Stimulated activated naive CD8-positive, alpha-beta T cell treated with anti-CD3 and anti-CD28 coated beads, Interleukin-15, Interleukin-2, amounts not matched to agents 100 U/mL and 50 U/mL, for 24 hours (primary cell): ENCODE measurements at regions not wholly inside any gene's neighbourhood (a gene's known extent, or its start where the extent isn't known, plus 50 kb on each side); places are given as distances from the start of the nearest gene placed in this dataset.
"Not testable (repeated sequence)": the region's sequence is repeated elsewhere in the genome, so short reads cannot be mapped to it uniquely, and the experiment has no call there.

Source experiments
- ATAC-seq: fragments of 150-1000 bp; cut with Tn5 transposase; one replicate; pipeline ENCODE4 v1.10.0; 2021
- DNase-seq: peaks from one replicate; pipeline ENCODE4 v3.0.0; 2021

DNA sequence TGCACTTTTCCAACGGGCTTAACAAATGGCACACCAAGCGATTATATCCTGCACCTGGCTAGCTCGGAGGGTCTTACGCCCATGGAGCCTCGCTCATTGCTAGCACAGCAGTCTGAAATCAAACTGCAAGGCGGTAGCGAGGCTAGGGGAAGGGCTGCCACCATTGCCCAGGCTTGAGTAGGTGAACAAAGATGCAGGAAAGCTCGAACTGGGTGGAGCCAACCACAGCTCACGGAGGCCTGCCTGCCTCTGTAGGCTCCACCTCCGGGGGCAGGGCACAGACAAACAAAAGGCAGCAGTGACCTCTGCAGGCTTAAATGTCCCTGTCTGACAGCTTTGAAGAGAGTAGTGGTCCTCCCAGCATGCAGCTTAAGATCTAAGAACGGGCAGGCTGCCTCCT is 365.4 kb downstream of the MMUT start:
- not testable (repeated sequence) for ATAC-seq, DNase-seq

GRCh38 chr6:49097116-49097515 is 365.9 kb downstream of the MMUT start:
- ATAC-seq: no peak
- DNase-seq: no peak

- no peak for DNase-seq
These were observed 374.4 kb downstream of the MMUT start for GRCh38 chr6:49088631-49089030.

DNA sequence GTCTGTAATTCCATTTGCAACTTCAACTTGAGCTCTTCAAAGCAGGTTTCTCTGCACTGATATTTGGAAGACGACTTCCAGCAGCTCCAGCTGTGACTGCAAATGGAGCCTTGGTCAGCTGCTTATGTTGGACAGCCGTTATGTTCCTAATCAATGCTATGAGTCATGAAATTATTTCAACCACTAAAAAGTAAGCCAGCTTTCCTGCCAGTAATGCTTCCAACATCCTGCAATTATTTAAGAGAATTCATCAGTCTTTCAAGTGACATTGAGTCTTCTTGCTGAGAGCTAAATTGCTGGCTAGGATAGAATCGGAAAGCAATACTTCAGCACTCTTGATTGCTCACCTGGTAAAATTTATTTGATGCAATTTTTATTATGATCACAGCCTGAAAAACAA is 375.7 kb downstream of the MMUT start:
- ATAC-seq: no peak
- no peak for DNase-seq

More at GRCh38 chr6:49088631-49089030, 374.4 kb downstream of the MMUT start:
- no peak for ATAC-seq

DNA sequence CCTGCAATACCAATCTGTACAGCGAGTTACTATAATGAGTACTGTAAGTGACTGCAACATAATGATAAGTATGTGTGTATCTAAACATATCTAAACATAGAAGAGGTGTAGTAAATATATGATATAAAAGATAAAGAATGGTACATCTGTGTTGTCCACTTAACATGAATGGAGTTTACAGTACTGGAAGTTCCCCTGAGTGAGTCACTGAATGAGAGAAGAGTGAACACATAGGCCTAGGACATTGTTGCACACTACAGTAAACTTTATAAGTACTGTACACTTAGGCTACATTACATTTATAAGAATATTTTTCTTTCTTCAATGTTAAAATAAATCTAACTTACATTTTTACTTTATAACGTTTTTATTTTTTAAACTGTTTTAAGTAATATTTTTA is 380.4 kb downstream of the MMUT start:
- ATAC-seq: no peak

GRCh38 chr6:49072885-49073620 is 390.0 kb downstream of the MMUT start:
- no peak for DNase-seq
- no peak for ATAC-seq

More for the DNA sequence above, 380.4 kb downstream of the MMUT start:
- no peak for DNase-seq

DNA sequence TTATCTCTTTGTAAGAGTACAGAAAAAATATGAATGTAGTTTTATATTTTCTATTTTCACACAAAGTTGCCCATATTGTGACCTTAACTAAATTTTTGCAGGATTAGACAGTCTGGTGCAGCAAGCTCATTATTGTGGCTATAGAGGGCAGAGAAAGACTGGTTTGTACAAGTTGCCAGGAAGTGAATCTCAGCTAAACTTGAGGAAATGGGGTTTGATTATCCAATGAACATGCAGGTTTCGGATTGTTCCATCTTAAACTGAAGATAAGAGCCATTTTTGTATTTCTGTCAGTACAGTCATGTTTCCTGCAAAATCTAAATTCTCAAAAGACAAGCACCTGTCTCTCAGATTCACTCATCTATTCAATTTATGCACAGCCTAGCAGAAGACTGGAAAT is 390.9 kb downstream of the MMUT start:
- ATAC-seq: no peak
- no peak for DNase-seq

- no peak for DNase-seq
- ATAC-seq: no peak
These were observed 392.6 kb downstream of the MMUT start for GRCh38 chr6:49070411-49070810.

DNA sequence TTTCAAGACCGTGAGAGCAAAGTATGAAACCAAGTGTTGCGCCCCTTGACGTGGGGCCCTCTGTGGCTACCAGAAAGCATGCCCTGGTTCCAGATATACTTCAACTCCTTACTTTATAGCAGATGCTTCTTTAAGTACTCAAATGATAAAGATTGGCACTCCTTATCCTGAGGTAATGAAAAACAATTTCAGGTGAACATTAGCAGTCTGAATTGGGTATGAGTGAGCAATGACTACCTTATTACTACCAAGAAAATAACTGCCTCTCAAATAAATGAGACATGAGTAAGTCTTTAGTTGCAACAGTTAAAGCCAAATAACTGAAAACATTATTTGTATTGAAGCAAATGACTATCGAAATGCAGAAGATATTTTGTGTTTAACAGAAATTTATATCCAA is 408.7 kb downstream of the MMUT start:
- no peak for ATAC-seq
- DNase-seq: no peak

DNA sequence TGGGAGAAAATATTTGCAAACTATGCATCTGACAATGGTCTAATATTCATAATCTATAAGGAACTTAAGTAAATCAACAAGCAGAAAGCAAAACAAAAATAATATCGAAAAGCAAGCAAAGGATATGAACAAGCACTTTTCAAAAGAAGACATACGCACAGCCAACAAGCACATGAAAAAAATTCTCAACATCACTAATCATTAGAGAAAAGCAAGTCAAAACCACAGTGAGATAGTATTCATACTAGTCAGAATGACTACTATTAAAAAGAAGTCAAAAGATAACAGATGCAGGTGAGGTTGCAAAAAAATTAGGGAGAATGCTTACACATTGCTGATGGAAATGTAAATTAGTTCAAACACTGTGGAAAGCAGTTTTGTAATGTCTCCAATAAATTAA is 410.2 kb downstream of the MMUT start:
- ATAC-seq (no peak), DNase-seq (no peak)

- DNase-seq: no peak
- no peak for ATAC-seq
These were observed 411.8 kb downstream of the MMUT start for GRCh38 chr6:49051281-49051680.

DNA sequence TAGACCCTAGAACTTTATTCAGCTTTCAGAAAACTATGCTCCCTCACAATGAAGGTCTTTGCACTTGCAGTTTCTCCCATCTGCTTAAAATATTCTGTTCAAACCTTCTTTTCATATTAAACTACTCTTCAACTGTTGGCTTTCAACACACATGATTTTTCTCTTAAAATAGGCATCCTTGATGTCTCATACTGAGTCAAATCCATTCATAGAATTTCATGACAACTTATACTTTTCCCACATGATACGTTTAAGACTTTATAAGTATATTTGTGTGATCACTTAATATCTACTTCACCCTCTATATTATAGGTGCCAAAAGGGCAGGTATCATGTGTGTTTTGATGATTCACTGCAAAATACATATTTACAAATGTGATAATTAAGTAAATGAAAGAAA is 412.5 kb downstream of the MMUT start:
- ATAC-seq (no peak), DNase-seq (no peak)

GRCh38 chr6:49038294-49038822 is 424.7 kb downstream of the MMUT start:
- ATAC-seq (no peak), DNase-seq (no peak)

DNA sequence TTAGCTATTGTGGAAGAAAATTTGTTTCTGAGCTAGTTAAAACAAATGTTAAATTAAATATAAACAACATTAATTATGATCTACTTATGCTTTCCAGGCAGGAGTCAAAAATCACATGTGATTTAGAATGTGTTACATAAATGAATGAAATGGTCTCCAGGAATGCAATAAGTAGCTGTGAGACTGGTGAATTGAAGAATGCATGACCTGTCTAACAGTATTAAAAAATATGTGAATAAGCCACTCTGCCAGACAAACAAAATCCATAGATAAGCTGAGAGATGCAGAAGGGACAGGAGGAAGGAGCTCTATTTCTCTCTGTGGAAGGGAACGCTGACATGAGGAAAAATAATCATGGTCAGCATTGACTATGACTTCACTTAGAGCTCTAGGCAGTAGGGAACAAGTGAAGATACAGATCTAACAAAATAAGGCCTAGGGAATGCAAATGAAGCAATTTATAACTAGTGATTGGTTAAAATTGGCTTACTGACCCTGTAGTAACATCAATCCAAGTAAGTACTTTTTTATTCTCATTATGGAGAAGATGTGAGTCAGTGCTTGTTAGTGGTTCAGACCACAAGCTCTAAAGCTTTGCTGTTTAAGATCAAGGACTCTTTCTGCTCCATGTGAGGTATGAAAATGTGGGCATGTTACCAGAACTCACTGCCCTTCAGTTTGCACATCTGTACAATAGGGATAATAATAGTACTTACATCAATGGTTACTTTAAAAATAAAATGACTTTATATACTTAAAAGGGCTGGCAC is 432.6 kb downstream of the MMUT start:
- no peak for ATAC-seq
- no peak for DNase-seq

- ATAC-seq: no peak
- DNase-seq: no peak
These were observed 435.4 kb downstream of the MMUT start for GRCh38 chr6:49027644-49028043.

DNA sequence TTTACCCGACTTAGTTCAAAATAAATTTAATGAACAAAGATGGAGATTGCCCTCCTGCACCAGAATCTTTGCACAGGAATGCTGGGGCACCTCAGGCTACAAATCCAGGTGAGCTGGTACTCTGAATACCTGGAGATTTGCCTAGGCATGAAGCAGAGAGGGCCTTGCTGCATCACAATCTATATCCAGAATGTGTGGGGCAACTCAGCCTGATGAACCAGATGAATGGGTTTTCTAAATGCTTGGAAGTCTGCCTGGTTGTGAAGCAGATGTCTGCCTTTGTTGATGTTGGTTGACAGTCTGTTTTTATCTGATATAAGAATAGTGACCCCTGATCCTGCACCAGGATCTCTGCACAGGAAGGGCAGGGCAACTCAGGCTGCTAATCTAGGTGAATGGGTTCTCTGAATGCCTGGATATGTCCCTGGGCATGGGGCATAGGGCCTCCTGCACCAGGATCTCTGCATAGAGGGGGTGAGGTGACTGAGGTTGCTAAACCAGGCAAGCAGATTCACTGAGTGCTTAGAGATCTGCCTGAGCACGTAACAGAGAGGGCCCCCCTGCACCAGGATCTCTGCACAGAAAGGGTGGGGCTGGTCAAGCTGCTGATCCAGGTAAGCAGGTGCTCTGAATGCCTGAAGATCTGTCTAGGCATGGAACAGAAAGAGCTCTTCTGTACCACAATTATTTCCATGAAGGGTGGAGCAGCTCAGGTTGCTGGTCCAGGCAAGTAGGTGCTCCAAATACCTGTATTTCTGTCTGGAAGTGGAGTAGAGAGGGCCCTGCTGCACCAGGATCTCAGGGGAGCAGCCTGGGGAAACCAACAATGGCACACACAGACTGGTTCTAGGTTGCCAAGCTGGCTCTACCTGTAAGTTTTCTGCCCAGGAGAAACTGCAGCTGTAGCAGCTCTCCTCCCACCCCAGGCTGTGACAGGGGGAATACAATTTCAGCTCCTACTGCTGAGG is 437.5 kb downstream of the MMUT start:
- DNase-seq (no peak), ATAC-seq (no peak)

- ATAC-seq (no peak), DNase-seq (no peak)
These were observed 458.3 kb downstream of the MMUT start for GRCh38 chr6:49004801-49005200.

GRCh38 chr6:49003348-49003747 is 459.7 kb downstream of the MMUT start:
- ATAC-seq (no peak), DNase-seq (no peak)

DNA sequence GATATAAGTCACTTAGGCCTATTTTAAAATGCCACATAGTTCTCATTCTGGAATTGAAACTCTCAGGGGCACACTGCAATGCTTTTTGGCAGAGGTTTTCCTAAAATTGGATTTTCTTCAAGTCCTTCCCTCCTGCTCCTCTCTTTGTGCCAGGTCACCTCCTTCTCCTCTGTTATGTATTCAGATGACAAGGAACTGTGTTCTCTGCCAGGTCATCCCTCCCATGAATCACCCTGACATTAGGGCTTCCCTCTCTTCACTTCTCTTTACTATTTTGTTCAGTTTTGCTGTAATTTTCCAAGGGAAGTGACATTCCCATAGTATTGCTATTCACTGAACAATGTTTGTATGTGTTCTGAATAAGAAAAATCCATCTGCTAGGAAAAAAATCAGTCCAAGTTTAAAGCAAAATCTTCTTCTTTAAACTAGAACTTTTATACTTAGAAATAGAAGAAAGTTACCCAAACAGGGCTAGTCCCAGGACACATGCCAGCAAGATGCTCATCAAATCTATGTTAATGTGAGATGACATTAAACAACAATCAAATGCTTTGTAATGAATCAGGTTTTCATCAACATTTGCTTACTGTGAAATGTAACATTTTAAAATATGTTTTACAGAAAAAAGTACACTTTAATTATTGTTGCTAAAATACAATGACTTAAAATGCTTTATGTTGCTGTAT is 461.1 kb downstream of the MMUT start:
- no peak for ATAC-seq
- DNase-seq: no peak

DNA sequence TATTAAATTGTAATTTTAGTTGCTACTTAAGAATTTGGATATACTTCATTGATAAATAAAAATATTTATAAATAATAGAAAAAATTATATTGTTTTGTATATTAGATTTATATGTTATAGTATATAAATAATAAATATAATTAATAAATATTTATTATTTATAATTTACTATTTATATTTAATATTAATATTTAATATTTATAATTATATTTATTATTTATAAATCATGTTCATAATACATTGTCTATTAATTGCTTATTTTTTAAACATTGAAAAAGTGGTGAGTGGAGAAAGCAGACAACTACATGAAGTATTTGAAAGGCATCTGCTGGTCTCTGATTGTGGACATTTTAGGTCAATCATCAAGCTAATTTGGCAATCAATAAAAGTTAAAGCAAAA is 464.5 kb downstream of the MMUT start:
- no peak for ATAC-seq
- no peak for DNase-seq

DNA sequence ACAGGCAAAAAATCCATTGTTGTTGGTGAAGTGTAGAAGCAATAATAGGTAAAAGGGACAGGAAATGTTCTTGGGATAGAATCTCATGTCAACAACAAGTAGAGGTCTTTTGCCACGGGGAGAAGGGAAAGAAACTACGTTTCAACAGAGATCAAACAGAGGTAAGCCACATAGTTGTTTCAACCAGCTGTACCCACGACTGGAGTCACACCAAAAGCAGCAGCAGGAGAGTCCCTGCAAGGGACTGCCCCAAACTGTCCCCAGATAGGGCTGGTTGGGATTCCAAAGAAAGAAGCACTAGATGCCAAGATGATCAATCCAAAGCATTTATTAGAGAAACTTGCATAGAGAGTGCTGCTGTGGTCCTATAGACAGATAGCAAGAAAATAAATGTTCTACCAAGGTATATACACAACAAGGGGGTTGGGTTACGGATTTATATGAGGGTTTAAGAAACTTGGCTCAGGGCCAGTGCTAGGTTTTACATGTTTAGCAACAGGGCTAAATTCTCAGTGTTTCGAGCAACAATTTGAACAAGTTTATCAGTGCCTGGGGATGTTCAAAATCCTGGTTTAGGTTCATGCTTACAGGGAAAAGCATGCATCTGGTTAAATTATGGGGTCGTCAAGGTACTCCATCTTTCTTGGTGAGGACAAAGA is 466.5 kb downstream of the MMUT start:
- ATAC-seq: no peak

More for the DNA sequence above, 466.5 kb downstream of the MMUT start:
- DNase-seq: no peak
